Activated T-cell treated with anti-CD3 and anti-CD28 coated beads, Interleukin-2, amount 50 U/mL, for 24 hours (primary cell): ENCODE measurements at regions not wholly inside any gene's neighbourhood (a gene's known extent, or its start where the extent isn't known, plus 50 kb on each side); places are given as distances from the start of the nearest gene placed in this dataset.

ENCODE experiments used
- DNase-seq: peaks from one replicate; pipeline ENCODE4 v3.0.0-alpha.2; 2020
- H3K27ac Mint-ChIP-seq: 2 replicates; pipeline ENCODE4 v1.8.0; 2020; ENCODE audit warnings: mild to moderate bottlenecking, mixed read lengths
- H3K27me3 Mint-ChIP-seq: 2 replicates; pipeline ENCODE4 v1.8.0; 2020; ENCODE audit warnings: mixed read lengths
- H3K36me3 Mint-ChIP-seq: 2 replicates; pipeline ENCODE4 v1.8.0; 2020; ENCODE audit warnings: low read depth, mixed read lengths
- H3K4me1 Mint-ChIP-seq: 2 replicates; pipeline ENCODE4 v1.8.0; 2020; ENCODE audit warnings: low read depth, mixed read lengths
- H3K4me3 Mint-ChIP-seq: 2 replicates; pipeline ENCODE4 v1.8.0; 2020; ENCODE audit warnings: mild to moderate bottlenecking, moderate library complexity, mixed read lengths
- H3K9me3 Mint-ChIP-seq: 2 replicates; pipeline ENCODE4 v1.8.0; 2020; ENCODE audit warnings: mixed read lengths

DNA sequence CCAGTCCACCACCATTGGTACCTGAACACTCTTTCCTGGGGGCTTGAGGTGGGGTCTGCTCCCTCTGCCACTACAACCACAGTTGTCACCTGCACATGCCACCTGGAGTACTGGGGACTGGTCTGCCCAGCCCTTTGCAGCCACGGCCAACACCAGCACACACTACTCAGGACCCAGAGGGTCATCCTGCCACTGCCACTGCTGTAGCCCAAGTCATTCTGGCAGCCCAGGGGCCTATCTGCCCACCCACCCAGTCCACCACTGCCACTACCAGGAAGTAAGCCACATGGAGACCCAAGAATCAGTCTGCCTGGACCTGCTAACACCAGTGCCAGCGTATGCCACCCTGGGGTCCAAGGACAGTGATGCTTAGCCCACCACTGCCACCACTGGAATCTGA, 302.4 kb upstream of the TRPC7 start:
- no peak overlapping the region for H3K4me3 Mint-ChIP-seq
- H3K27me3 Mint-ChIP-seq, result no peaks in the 10 kb centered on the region
- peaks cover 11% of the 10 kb centered on the region for H3K9me3 Mint-ChIP-seq

DNA sequence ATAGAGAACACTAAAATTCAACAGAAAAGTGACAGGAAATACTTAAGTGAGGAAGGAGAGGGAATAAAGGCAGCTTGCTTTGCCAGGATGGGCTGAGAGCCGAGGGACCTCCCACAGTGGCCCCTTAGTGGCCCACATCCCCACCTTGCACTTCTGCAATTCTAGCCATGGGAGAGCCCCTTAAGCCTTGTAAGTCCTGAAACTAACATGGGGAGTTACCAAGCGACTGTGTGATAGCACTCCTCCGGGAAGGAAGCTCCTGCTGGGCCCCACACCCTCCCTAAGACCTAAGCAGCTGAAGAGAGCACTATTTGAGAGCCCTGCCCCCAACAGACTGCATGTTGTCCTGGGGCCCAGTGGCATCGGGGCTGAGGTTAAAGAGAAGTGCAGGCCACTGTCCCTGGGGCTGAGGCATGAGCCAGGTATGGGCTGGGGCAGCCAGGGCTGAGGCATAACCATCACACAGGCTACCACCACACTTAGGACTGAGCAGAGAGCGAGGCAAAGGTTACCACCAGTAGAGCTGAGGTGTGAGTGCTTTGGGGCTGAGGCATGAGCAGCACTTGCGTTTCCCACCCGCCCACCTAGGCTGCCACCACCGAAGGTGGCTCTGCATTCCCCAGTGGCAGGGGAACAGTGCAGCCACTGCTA, 301.8 kb upstream of the TRPC7 start:
- Mint-ChIP-seq H3K4me1 (no peaks in the 10 kb centered on the region), H3K36me3 (no peaks in the 10 kb centered on the region), H3K27me3 (no peaks in the 10 kb centered on the region), H3K9me3 (peaks cover 11% of the 10 kb centered on the region), H3K27ac (no peak overlapping the region), H3K4me3 (no peak overlapping the region)
- no peak for DNase-seq

More for the DNA sequence above, 302.4 kb upstream of the TRPC7 start:
- DNase-seq, result no peak
- Mint-ChIP-seq H3K4me1 (no peaks in the 10 kb centered on the region), H3K36me3 (no peaks in the 10 kb centered on the region), H3K27ac (no peak overlapping the region)

DNA sequence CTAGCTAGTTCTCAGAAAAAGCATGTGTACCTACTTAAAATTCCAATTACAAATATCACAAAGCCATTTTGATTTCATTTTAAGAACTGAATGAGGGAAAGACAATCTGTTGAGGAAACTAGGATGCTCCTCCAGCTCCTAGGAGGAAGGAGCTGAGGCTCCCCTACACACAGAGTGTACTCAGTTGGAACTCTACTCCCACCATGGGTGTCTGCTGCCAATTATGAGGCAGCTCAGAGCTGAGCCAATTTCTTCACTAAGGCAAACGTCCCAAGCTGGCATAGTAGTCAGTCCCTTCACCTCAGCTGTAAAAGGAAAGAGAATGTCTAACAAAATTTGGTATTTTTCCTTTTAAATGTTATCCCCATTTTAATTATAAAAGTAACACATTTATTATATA, 300.0 kb upstream of the TRPC7 start:
- no peak for DNase-seq
- Mint-ChIP-seq H3K36me3 (no peaks in the 10 kb centered on the region), H3K27me3 (no peaks in the 10 kb centered on the region), H3K27ac (no peak overlapping the region), H3K4me1 (no peaks in the 10 kb centered on the region), H3K4me3 (no peak overlapping the region), H3K9me3 (peaks cover 11% of the 10 kb centered on the region)

DNA sequence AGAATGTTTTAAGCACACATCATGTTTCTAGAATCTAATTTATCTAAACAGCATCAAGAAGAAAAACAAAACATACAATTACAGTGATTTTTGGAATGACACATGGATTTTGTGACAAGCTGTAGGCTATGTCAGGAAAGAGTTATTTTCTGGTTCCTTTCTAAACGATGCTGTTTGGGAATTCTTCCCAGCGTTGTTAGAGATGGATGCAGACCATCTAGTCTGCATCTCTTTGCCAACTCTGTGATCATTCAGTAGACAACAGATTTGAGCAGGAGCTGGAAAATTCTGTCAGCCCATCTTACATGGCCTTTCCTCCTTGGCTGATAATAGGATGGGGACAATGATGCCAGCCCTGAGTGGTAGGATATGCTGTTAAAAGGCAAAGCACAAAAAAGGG, 295.7 kb upstream of the TRPC7 start:
- DNase-seq, result no peak
- no peak overlapping the region for H3K4me3 Mint-ChIP-seq
- H3K9me3 Mint-ChIP-seq, result no peaks in the 10 kb centered on the region
- no peak overlapping the region for H3K27ac Mint-ChIP-seq
- no peaks in the 10 kb centered on the region for H3K36me3 Mint-ChIP-seq
- no peaks in the 10 kb centered on the region for H3K4me1 Mint-ChIP-seq
- no peaks in the 10 kb centered on the region for H3K27me3 Mint-ChIP-seq

DNA sequence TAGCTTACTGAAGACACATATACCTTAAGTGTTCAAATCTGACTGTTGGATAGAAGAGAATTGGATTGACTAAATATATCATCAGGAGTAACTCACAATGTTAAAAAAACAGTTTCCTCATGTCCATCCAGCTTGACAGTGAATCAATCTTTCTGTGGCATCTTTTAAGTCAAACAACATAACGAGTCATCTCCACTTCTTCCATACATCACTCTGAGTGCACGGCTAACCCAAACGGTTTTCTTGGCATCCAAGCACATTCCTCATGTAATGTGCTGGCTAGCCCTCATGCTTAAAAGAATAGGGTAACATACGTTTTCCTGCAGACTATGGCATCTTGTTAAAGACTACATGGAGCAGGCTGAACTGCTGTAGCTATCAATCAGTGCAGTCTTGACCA, 291.5 kb upstream of the TRPC7 start:
- peaks cover 5% of the 10 kb centered on the region for H3K9me3 Mint-ChIP-seq
- DNase-seq, result no peak
- no peaks in the 10 kb centered on the region for H3K4me1 Mint-ChIP-seq
- no peaks in the 10 kb centered on the region for H3K27me3 Mint-ChIP-seq
- H3K27ac Mint-ChIP-seq, result no peak overlapping the region
- no peak overlapping the region for H3K4me3 Mint-ChIP-seq
- no peaks in the 10 kb centered on the region for H3K36me3 Mint-ChIP-seq

DNA sequence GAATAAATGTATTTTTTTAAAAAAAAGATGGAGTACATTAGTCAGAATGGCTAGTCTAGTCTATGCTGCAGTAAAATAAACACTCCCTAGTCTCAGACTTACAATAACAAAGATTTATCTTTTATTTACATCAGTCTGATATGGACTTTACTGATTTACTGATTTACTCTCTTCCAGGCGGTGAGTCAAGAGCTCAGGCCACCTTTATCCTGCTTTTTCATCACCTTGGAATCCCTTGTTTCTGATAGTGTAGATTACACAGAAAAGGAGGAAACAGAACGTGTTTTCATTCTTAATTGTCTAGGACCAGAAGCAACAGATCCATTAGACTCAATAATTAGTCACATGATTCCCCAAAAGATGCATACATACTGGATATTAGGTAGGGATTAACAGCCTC, 290.1 kb upstream of the TRPC7 start:
- H3K4me3 Mint-ChIP-seq, result no peak overlapping the region
- H3K27ac Mint-ChIP-seq, result no peak overlapping the region
- no peak for DNase-seq
- H3K27me3 Mint-ChIP-seq, result no peaks in the 10 kb centered on the region
- H3K36me3 Mint-ChIP-seq, result no peaks in the 10 kb centered on the region
- H3K4me1 Mint-ChIP-seq, result no peaks in the 10 kb centered on the region
- peaks cover 5% of the 10 kb centered on the region for H3K9me3 Mint-ChIP-seq

DNA sequence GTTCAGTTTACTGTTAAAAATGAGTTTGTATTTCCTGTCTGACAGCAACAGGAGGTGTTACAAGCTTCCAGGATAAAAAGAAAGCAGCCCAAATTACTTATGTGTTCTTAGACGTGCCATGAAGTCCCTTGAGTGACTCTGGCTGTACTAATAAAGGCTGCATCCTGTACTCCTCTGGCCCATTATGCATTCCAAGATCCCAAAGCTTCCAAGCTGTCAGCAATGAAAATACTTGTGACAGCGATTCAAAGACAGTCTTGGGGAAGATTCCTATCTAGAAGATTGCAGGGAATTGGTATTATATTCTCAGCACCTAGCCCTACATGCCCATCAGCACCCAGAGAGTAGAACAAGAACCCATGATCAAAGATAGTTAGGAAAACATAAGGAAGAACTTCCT, 281.6 kb upstream of the TRPC7 start:
- Mint-ChIP-seq H3K27ac (no peak overlapping the region), H3K36me3 (no peaks in the 10 kb centered on the region), H3K9me3 (peaks cover 3% of the 10 kb centered on the region), H3K4me1 (no peaks in the 10 kb centered on the region), H3K27me3 (no peaks in the 10 kb centered on the region), H3K4me3 (no peak overlapping the region)
- DNase-seq, result no peak

DNA sequence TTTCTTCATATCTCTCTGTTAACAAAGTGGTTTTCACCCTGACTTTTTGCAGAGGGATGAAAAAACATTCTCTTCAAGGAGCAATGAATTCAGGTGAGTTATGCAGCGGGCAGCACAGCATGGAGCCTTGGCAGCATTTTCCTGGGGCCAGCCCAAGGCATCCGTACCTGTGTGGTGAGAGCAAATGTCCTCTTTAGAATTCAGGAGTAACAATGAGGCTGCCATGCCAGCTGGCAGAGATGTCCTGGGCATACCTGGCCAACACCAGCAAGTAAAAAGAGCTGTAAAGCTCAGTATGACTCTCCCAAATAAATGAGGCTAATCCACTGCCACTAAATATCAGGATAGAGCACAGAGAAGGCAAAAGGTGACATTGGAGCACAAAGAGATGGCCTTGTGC, 277.6 kb upstream of the TRPC7 start:
- no peak for DNase-seq
- Mint-ChIP-seq H3K27ac (no peak overlapping the region), H3K9me3 (peaks cover 3% of the 10 kb centered on the region), H3K36me3 (no peaks in the 10 kb centered on the region), H3K27me3 (no peaks in the 10 kb centered on the region), H3K4me1 (no peaks in the 10 kb centered on the region), H3K4me3 (no peak overlapping the region)

DNA sequence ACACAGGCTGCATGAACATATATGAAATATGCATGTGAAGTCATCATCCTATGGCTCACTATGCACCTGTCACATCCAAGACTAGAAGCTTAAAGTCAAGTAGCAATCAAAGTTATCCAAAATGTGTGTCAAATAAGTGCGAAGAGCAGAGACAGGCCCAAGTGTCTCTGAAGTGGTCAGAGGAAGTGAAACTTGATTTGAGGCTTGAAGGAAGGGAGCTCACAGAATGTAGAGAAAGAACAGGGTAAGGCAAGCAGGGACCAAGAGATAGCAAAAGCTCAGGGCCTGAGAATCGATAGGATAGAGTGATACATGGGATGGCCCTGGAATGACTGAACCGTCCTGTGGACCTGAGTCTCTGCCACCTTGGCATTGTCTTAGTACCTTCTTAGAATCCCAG, 274.3 kb upstream of the TRPC7 start:
- Mint-ChIP-seq H3K27ac (no peak overlapping the region), H3K4me1 (no peaks in the 10 kb centered on the region), H3K9me3 (peaks cover 3% of the 10 kb centered on the region), H3K27me3 (no peaks in the 10 kb centered on the region), H3K36me3 (no peaks in the 10 kb centered on the region), H3K4me3 (no peak overlapping the region)
- no peak for DNase-seq

DNA sequence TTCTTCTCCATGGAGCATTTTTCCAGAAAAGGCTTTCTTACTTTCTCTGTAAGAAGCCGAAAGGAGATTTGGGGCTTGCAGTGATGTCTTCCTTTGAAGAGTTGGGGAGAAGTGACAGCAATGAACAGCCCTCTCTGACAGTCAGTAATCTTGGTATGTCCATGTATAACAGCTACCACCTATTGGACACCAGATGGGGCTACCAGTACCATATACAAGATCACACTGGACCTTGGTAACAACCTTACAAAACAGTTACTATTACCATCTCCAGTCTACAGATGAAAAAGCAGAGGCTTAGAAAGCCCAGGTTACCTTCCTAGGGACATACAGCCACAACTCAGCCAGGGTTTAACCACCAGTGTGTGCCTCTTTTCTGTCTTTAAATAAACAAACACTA, 272.7 kb upstream of the TRPC7 start:
- Mint-ChIP-seq H3K36me3 (no peaks in the 10 kb centered on the region), H3K4me3 (no peak overlapping the region), H3K27me3 (no peaks in the 10 kb centered on the region), H3K4me1 (no peaks in the 10 kb centered on the region), H3K27ac (no peak overlapping the region), H3K9me3 (no peaks in the 10 kb centered on the region)
- DNase-seq, result no peak

DNA sequence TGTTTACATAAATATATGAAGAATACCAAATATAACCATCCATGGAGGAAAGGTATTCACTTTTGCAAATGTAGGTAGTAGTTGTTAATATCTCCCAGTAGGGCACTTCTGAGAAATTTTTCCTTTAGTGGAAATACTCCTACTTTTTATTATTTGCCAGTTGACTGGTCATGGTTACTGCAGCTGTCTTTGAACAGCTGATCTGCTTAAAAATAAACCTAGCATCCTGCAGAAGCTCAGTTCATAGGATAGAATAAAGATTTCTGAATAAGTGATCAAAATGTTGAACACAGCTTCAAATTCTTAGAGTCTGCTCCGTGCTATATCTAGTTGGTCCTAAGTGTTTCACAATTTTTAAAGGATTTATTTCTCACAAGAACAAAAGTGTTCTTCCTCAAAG, 270.7 kb upstream of the TRPC7 start:
- Mint-ChIP-seq H3K36me3 (no peaks in the 10 kb centered on the region), H3K27ac (no peak overlapping the region), H3K4me1 (no peaks in the 10 kb centered on the region), H3K4me3 (no peak overlapping the region), H3K27me3 (no peaks in the 10 kb centered on the region), H3K9me3 (no peaks in the 10 kb centered on the region)
- DNase-seq, result no peak

DNA sequence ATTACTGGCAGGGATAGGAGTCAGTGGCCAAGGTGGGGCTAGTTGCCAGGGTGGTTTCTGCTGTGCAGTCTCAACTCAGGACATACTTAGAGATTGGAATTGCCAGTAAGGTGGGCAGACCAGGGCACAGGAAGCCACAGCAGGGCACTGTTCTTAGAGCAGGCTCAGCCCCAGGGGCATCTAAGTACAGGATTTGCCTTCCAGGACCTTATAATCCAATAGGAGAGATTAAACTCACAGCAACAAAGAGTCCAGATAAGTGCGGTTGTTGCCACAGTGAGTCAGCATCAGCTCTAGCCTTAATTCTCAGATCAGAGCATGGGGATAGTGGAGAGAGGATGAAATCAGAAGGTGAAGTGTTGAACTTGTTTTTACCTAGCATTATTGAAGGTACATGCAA, 265.8 kb upstream of the TRPC7 start:
- Mint-ChIP-seq H3K27me3 (no peaks in the 10 kb centered on the region), H3K4me3 (no peak overlapping the region), H3K27ac (no peak overlapping the region), H3K9me3 (no peaks in the 10 kb centered on the region), H3K36me3 (no peaks in the 10 kb centered on the region), H3K4me1 (no peaks in the 10 kb centered on the region)
- DNase-seq, result no peak

DNA sequence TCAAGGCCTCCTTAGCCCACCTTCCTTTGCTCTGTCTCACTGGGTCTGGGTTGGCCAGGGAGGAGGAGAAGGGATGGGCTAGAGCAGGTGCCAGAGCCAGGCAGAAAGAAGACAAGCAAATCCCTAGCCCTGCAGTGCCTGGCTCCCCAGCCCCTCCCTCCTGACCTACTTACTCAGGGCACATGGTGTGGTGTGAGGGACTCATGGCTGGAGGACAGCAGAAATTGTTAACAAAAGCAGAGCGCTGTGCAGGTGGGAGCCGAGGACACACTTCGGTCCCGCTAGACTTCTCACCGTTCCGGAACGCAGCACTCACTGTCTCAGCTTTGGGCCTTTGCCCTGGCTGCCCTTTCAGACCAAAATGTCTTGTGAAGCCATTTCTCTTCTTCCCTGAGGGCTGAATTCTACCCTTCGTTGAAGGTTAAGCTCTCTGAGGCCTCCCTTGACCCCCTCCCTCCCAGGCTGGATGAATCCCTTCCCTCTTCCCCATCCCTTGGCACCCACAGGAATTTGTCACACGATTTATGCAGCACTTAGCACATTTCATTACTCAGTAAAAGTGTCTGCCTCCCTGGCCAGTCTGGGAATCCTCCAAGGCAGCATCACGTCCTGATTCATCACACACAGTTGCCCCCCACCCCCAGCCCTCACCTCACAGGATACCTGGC, 263.9 kb upstream of the TRPC7 start:
- Mint-ChIP-seq H3K36me3 (no peaks in the 10 kb centered on the region), H3K27me3 (no peaks in the 10 kb centered on the region), H3K4me1 (no peaks in the 10 kb centered on the region), H3K9me3 (no peaks in the 10 kb centered on the region), H3K27ac (no peak overlapping the region), H3K4me3 (no peak overlapping the region)
- no peak for DNase-seq

DNA sequence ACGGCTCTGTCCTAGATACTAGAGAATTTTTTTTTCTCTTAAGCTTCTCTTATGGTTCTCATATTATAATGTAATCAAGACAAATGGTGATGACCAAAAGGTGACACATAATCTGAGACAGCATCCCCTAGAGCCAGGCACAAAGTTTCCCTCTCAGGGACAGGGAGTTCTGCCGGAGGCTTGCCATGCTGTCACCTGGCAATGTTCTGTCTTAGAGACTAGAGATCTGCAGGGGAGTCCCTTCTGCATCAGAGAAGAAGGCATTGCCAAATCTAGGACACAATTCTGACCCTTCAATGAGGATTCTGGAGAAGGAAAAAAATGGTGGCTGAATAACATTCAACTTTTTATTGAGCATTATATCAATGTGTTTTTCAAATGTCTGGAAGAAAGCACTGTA, 261.2 kb upstream of the TRPC7 start:
- H3K9me3 Mint-ChIP-seq, result peaks cover 2% of the 10 kb centered on the region

DNA sequence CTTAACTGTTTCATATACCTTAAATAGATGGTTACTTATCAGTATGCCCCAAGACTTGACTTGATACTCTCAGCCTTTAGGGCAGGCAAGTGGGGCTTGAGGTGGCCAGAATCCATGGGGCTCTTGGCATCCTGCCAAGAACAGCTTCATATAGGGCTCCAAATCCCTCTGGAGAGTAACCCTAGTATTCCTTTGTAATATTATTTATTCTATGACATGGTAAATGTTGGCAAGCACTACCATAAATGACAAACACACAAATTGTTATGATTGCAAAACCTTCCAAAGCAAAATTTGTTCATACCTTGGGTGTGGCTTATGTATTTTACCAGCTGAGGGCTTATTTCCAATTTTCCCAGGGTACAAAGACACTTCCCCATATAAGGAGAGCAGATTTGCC, 257.4 kb upstream of the TRPC7 start:
- Mint-ChIP-seq H3K27ac (no peak overlapping the region), H3K4me3 (no peak overlapping the region), H3K36me3 (no peaks in the 10 kb centered on the region), H3K9me3 (peaks cover 2% of the 10 kb centered on the region), H3K4me1 (no peaks in the 10 kb centered on the region), H3K27me3 (no peaks in the 10 kb centered on the region)
- no peak for DNase-seq

More for the DNA sequence above, 261.2 kb upstream of the TRPC7 start:
- H3K4me3 Mint-ChIP-seq, result no peak overlapping the region
- no peak overlapping the region for H3K27ac Mint-ChIP-seq
- DNase-seq, result no peak
- H3K4me1 Mint-ChIP-seq, result no peaks in the 10 kb centered on the region
- H3K36me3 Mint-ChIP-seq, result no peaks in the 10 kb centered on the region
- no peaks in the 10 kb centered on the region for H3K27me3 Mint-ChIP-seq

DNA sequence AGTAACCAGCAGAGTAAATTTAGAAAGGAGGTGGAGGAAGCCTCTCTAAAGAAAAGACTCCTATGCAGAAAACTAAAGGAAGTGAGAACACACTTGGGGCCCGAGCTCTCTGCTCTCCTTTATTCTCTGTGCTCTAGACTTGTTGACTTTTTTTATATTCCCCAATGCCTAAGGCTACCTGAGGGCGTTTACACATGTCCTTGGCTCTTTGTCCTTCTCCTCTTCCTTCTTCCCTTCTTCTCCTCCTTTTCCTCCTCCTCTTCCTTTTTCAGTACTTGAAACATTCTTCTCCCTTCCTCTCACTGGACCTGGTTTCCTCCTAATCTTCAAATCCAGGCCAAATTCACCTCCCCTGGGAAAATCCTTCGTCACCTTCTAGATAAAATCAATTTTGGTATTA, 256.4 kb upstream of the TRPC7 start:
- Mint-ChIP-seq H3K4me3 (no peak overlapping the region), H3K27ac (no peak overlapping the region), H3K36me3 (no peaks in the 10 kb centered on the region), H3K9me3 (peaks cover 2% of the 10 kb centered on the region), H3K27me3 (no peaks in the 10 kb centered on the region), H3K4me1 (no peaks in the 10 kb centered on the region)
- no peak for DNase-seq
